Stomach (tissue), 4 donors: ENCODE measurements at regions not wholly inside any gene's neighbourhood (a gene's known extent, or its start where the extent isn't known, plus 50 kb on each side); places are given as distances from the start of the nearest gene placed in this dataset.

Source experiments
- EP300 ChIP-seq: sonication (generic); formaldehyde crosslinking; IDR thresholded peaks from one replicate; pipeline ENCODE4 v1.6.1; 2017; ENCODE audit warnings: antibody characterized with exemption
- POLR2A ChIP-seq, 4 donors: fragments of 450-650 bp; IDR thresholded peaks; one replicate each; pipeline ENCODE4 v1.6.1; 2016; ENCODE audit warnings: antibody characterized with exemption in 4 of 4, control low read depth in 2 of 4, mild to moderate bottlenecking in 1 of 4, moderate library complexity in 1 of 4
- POLR2AphosphoS5 ChIP-seq, 3 donors: sonication (generic); formaldehyde crosslinking; IDR thresholded peaks; one replicate each; pipeline ENCODE4 v1.6.1; 2016; ENCODE audit warnings: antibody characterized with exemption in 3 of 3
- TF ChIP-seq, protein P1 (sequence below), 7 experiments: fragments of 450-650 bp in 4 of 7; fragments of 200-600 bp in 3 of 7; sonication (generic) in 3 of 7; IDR thresholded peaks; one replicate each; pipeline ENCODE4 v1.5.1; 2016 to 2019; ENCODE audit warnings: antibody characterized with exemption in 7 of 7, control low read depth in 2 of 7, mild to moderate bottlenecking in 1 of 7

DNA sequence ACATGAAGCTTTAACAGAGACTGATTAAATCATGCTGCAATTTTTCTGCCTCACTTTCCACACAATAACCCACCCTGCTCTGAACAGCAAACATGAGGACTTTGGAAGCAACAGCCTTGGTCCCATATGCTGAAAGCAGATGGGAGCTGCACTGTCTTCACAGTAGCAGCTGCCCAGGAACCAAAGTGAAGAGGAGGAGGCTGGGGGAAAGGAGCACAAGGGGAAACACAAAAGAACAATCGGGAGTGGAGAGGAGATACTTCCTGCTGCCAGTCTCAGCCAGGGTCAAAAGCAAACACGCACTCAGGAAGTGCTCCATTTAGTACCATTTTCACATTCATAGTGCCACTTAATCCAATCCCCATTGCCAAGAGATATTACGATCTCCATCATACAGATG lies 183.3 kb upstream of the PUM3 start:
- TF ChIP-seq, protein P1, sequence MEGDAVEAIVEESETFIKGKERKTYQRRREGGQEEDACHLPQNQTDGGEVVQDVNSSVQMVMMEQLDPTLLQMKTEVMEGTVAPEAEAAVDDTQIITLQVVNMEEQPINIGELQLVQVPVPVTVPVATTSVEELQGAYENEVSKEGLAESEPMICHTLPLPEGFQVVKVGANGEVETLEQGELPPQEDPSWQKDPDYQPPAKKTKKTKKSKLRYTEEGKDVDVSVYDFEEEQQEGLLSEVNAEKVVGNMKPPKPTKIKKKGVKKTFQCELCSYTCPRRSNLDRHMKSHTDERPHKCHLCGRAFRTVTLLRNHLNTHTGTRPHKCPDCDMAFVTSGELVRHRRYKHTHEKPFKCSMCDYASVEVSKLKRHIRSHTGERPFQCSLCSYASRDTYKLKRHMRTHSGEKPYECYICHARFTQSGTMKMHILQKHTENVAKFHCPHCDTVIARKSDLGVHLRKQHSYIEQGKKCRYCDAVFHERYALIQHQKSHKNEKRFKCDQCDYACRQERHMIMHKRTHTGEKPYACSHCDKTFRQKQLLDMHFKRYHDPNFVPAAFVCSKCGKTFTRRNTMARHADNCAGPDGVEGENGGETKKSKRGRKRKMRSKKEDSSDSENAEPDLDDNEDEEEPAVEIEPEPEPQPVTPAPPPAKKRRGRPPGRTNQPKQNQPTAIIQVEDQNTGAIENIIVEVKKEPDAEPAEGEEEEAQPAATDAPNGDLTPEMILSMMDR (IDR thresholded peaks at IDR 0.05) = no peak
- TF ChIP-seq POLR2A (IDR thresholded peaks at IDR 0.05) (no peak), POLR2AphosphoS5 (IDR thresholded peaks at IDR 0.05) (no peak), EP300 (no peak)
